Right lobe of liver (tissue), 4 donors: ENCODE measurements at regions not wholly inside any gene's neighbourhood (a gene's known extent, or its start where the extent isn't known, plus 50 kb on each side); places are given as distances from the start of the nearest gene placed in this dataset.

Experiments used
- CTCF ChIP-seq, 4 donors: fragments of 200-600 bp in 3 of 4; fragments of 450-650 bp in 1 of 4; IDR thresholded peaks; one replicate each; pipeline versions ENCODE4 v1.5.1 to v1.8.0; 2016 to 2022; ENCODE audit warnings: antibody characterized with exemption in 4 of 4, mild to moderate bottlenecking in 2 of 4
- POLR2A ChIP-seq: fragments of 450-650 bp; IDR thresholded peaks from one replicate; pipeline ENCODE4 v1.6.1; 2017; ENCODE audit warnings: antibody characterized with exemption, mild to moderate bottlenecking
- donor health status: DM: no; HTN: no; CAD: no.
- donor health status: DM: no; HTN: no; CAD: no.
- donor health status: DM: no; HTN: yes; CAD: no.

DNA sequence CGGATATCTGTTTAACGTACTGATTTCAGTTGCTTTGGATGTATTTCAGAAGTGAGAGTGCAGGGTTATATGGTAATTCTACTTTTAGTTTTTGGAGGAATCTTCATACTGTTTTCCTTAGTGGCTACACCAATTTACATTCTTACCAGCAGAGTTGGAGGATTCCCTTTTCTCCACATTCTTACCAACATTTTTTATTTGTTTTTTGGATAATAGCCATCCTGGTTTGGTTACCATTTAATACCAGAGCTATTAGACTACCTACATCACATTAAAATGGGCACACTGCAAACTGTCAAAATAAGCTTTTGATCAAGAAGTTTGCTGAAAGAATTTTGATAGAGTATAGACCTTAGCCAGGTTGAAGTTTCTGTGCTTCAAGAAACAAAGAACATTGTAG, 217.2 kb upstream of the CFAP20DC start:
- TF ChIP-seq CTCF (IDR thresholded peaks at IDR 0.05), result no peak
- no peak for TF ChIP-seq POLR2A
